ENCODE measurements at regions not wholly inside any gene's neighbourhood (a gene's known extent, or its start where the extent isn't known, plus 50 kb on each side); places are given as distances from the start of the nearest gene placed in this dataset.

GRCh38 chr6:13865141-13865540 lies 50.8 kb upstream of the MCUR1 start:
- TF ChIP-seq CTCF (IDR thresholded peaks at IDR 0.05; ENCODE audit: control extremely low read depth in 1 of 3, insufficient read depth in 1 of 3, low read depth in 1 of 3, low read length in 3 of 3) (no peak), TAF1 (IDR thresholded peaks at IDR 0.05; ENCODE audit: low read depth, low read length) (no peak), TBP (IDR thresholded peaks at IDR 0.05; ENCODE audit: low read depth, low read length) (no peak), EZH2 (IDR thresholded peaks at IDR 0.05; ENCODE audit: low read depth, low read length, severe bottlenecking) (no peak), TEAD4 (IDR thresholded peaks at IDR 0.05; ENCODE audit: low read depth, low read length) (no peak), HDAC6 (IDR thresholded peaks at IDR 0.05; ENCODE audit: low read depth, low read length) (no peak), POLR2A (IDR thresholded peaks at IDR 0.05; ENCODE audit: control extremely low read depth in 1 of 2, low read depth in 2 of 2, low read length in 2 of 2) (no peak), ATF2 (IDR thresholded peaks at IDR 0.05; ENCODE audit: low read length) (no peak)
- TF ChIP-seq, protein P1, sequence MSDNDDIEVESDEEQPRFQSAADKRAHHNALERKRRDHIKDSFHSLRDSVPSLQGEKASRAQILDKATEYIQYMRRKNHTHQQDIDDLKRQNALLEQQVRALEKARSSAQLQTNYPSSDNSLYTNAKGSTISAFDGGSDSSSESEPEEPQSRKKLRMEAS (IDR thresholded peaks at IDR 0.05) = no peak
